Keratinocyte (primary cell): ENCODE measurements at regions not wholly inside any gene's neighbourhood (a gene's known extent, or its start where the extent isn't known, plus 50 kb on each side); places are given as distances from the start of the nearest gene placed in this dataset.

Experiments
- DNase-seq: peaks from one replicate; pipeline ENCODE4 v3.0.0-alpha.2; 2011; ENCODE audit warnings: low read depth, missing footprints, low spot score
- FAIRE-seq: peaks from 2 replicates; lab custom pipeline; 2011; peaks lifted over from hg19 to GRCh38; lab: Jason Lieb, UNC
- H2AFZ ChIP-seq: 2 replicates; pipeline ENCODE4 v1.6.0; 2012; ENCODE audit warnings: low read length, control low read depth, inconsistent platforms; ENCODE audit not compliant: control insufficient read depth
- H3K27ac ChIP-seq: 2 replicates; pipeline ENCODE4 v1.5.1; 2011; ENCODE audit warnings: low read length; ENCODE audit not compliant: control insufficient read depth, insufficient read depth
- H3K27me3 ChIP-seq: 3 replicates; pipeline ENCODE4 v1.6.0; 2011; ENCODE audit warnings: low read length; ENCODE audit not compliant: control insufficient read depth, insufficient read depth; ENCODE audit errors: extremely low read depth
- H3K36me3 ChIP-seq, 2 experiments: 2 replicates in 1 of 2; 3 replicates in 1 of 2; pipeline ENCODE4 v1.5.1; 2011; ENCODE audit warnings: low read length in 2 of 2, mild to moderate bottlenecking in 1 of 2; ENCODE audit not compliant: control insufficient read depth in 2 of 2, insufficient read depth in 2 of 2; ENCODE audit errors: extremely low read depth in 1 of 2
- H3K4me1 ChIP-seq: 3 replicates; pipeline ENCODE4 v1.5.1; 2011; ENCODE audit warnings: low read length; ENCODE audit not compliant: control insufficient read depth, insufficient read depth; ENCODE audit errors: extremely low read depth
- H3K4me2 ChIP-seq: 3 replicates; pipeline ENCODE4 v1.6.0; 2011; ENCODE audit warnings: low read depth, low read length; ENCODE audit not compliant: control insufficient read depth, insufficient read depth; ENCODE audit errors: extremely low read depth
- H3K4me3 ChIP-seq, 3 experiments: fragments of 200-600 bp in 1 of 3; sonication (generic) in 1 of 3; 2 replicates in 2 of 3; 3 replicates in 1 of 3; pipeline ENCODE4 v1.5.1; 2011 to 2016; ENCODE audit warnings: low read length in 3 of 3, mild to moderate bottlenecking in 3 of 3, control low read depth in 2 of 3, inconsistent platforms in 1 of 3, low read depth in 1 of 3, mixed read lengths in 1 of 3, mixed run types in 1 of 3, moderate library complexity in 1 of 3; ENCODE audit not compliant: control insufficient read depth in 2 of 3, insufficient read depth in 2 of 3; ENCODE audit errors: extremely low read depth in 1 of 3
- H3K79me2 ChIP-seq: 2 replicates; pipeline ENCODE4 v1.6.0; 2012; ENCODE audit warnings: low read length; ENCODE audit not compliant: control insufficient read depth, insufficient read depth
- H3K9ac ChIP-seq: 3 replicates; pipeline ENCODE4 v1.6.0; 2011; ENCODE audit warnings: low read length; ENCODE audit not compliant: control insufficient read depth, insufficient read depth; ENCODE audit errors: extremely low read depth
- H3K9me1 ChIP-seq: 3 replicates; pipeline ENCODE4 v1.6.0; 2011; ENCODE audit warnings: low read length; ENCODE audit not compliant: control insufficient read depth, insufficient read depth; ENCODE audit errors: extremely low read depth
- H3K9me3 ChIP-seq: 2 replicates; pipeline ENCODE4 v1.5.1; 2012; ENCODE audit warnings: low read depth, low read length; ENCODE audit not compliant: control insufficient read depth
- H4K20me1 ChIP-seq: 3 replicates; pipeline ENCODE4 v1.6.0; 2011; ENCODE audit warnings: low read length; ENCODE audit not compliant: control insufficient read depth, insufficient read depth; ENCODE audit errors: extremely low read depth
- CTCF ChIP-seq, 3 experiments: IDR thresholded peaks in 1 of 3; conservative IDR thresholded peaks in 1 of 3; optimal IDR thresholded peaks in 1 of 3; 2 replicates in 2 of 3; 3 replicates in 1 of 3; pipeline versions ENCODE3 to v1.5.1; 2011; ENCODE audit warnings: low read length in 3 of 3, mild to moderate bottlenecking in 3 of 3, moderate library complexity in 2 of 3, control low read depth in 1 of 3, inconsistent platforms in 1 of 3; ENCODE audit not compliant: insufficient read depth in 2 of 3; ENCODE audit errors: extremely low read depth in 1 of 3
- EZH2 ChIP-seq: IDR thresholded peaks from one replicate; pipeline ENCODE4 v1.6.1; 2012; ENCODE audit warnings: inconsistent platforms, mild to moderate bottlenecking, low read length, moderate library complexity
- dilution Hi-C: fragments of 300-500 bp; cut with MboI; formaldehyde crosslinking; loops from one replicate; pipeline ENCODE4 v1.7.0; 2020; ENCODE audit warnings: low sequenced_read_pairs; ENCODE audit not compliant: extremely low pct_ligation_motif_present

- dilution Hi-C loops, result no loop called here
- no peaks in the 10 kb centered on the region for H4K20me1 ChIP-seq
- FAIRE-seq, result peak; percentile 70
- H3K9me1 ChIP-seq, result no peaks in the 10 kb centered on the region
- no peaks in the 10 kb centered on the region for H3K79me2 ChIP-seq
- TF ChIP-seq EZH2 (no peak), CTCF (optimal IDR thresholded peaks at IDR 0.05 in 1 of 3, IDR thresholded peaks at IDR 0.05 in 1 of 3, conservative IDR thresholded peaks at IDR 0.05 in 1 of 3; ENCODE audit: extremely low read depth in 1 of 3, insufficient read depth in 2 of 3, low read length in 3 of 3) (no peak)
- H2AFZ ChIP-seq, result no peak overlapping the region
- H3K9me3 ChIP-seq, result no peaks in the 10 kb centered on the region
- no peaks in the 10 kb centered on the region for H3K27me3 ChIP-seq
- no peak for DNase-seq
- no peak overlapping the region for H3K4me2 ChIP-seq
- H3K4me3 ChIP-seq, result no peak overlapping the region
- H3K4me1 ChIP-seq, result peaks cover 24% of the 10 kb centered on the region
- peak overlapping the region; percentile 78 for H3K27ac ChIP-seq
- no peaks in the 10 kb centered on the region for H3K36me3 ChIP-seq
- H3K9ac ChIP-seq, result no peak overlapping the region
Measured at GRCh38 chr13:44237276-44237767, 136.3 kb upstream of the SERP2 start.

- peak overlapping the region; percentile 48 for H3K9ac ChIP-seq
- H3K9me1 ChIP-seq, result no peaks in the 10 kb centered on the region
- no peaks in the 10 kb centered on the region for H3K36me3 ChIP-seq
- no peaks in the 10 kb centered on the region for H3K9me3 ChIP-seq
- DNase-seq (peak; percentile 25), FAIRE-seq (peak; percentile 77)
- H3K4me3 ChIP-seq, result no peak overlapping the region
- H3K27me3 ChIP-seq, result no peaks in the 10 kb centered on the region
- H3K4me2 ChIP-seq, result peak overlapping the region; percentile 40
- H4K20me1 ChIP-seq, result no peaks in the 10 kb centered on the region
- H3K79me2 ChIP-seq, result no peaks in the 10 kb centered on the region
- dilution Hi-C loops, result no loop called here
- peaks cover 18% of the 10 kb centered on the region for H3K4me1 ChIP-seq
- TF ChIP-seq EZH2 (no peak), CTCF (optimal IDR thresholded peaks at IDR 0.05 in 1 of 3, IDR thresholded peaks at IDR 0.05 in 1 of 3, conservative IDR thresholded peaks at IDR 0.05 in 1 of 3; ENCODE audit: extremely low read depth in 1 of 3, insufficient read depth in 2 of 3, low read length in 3 of 3) (no peak)
- peak overlapping the region; percentile 78 for H3K27ac ChIP-seq
- H2AFZ ChIP-seq, result no peak overlapping the region
Measured at GRCh38 chr13:44237881-44238421, 135.7 kb upstream of the SERP2 start.
